ENCODE measurements at regions not wholly inside any gene's neighbourhood (a gene's known extent, or its start where the extent isn't known, plus 50 kb on each side); places are given as distances from the start of the nearest gene placed in this dataset.

- TF ChIP-seq UBTF (IDR thresholded peaks at IDR 0.05; ENCODE audit: borderline replicate concordance in 1 of 2, low read depth in 2 of 2, low read length in 2 of 2) = no peak
- TF ChIP-seq SIRT6 (IDR thresholded peaks at IDR 0.05; ENCODE audit: low read depth, low read length) = no peak
- no peak for TF ChIP-seq GTF2F1 (IDR thresholded peaks at IDR 0.05; ENCODE audit: low read depth, low read length)
- TF ChIP-seq ELK3 (CRISPR knock-in tag; IDR thresholded peaks at IDR 0.05) = no peak
These were observed 214.6 kb upstream of the TMEM72 start (continued) for GRCh38 chr10:44696496-44696895.

- H3K36me3 ChIP-seq (ENCODE audit: control insufficient read depth, insufficient read depth, low read length) = no peaks in the 10 kb centered on the region
- no peak overlapping the region for H3K9ac ChIP-seq (ENCODE audit: insufficient read depth in 1 of 2, low read depth in 2 of 2, low read length in 2 of 2)
- no peak overlapping the region for H3K4me3 ChIP-seq
- H4K20me1 ChIP-seq (replicated peaks; ENCODE audit: control insufficient read depth, insufficient read depth, low read length) = no peaks in the 10 kb centered on the region
- no peaks in the 10 kb centered on the region for H3K79me2 ChIP-seq (ENCODE audit: control insufficient read depth, insufficient read depth, low read length)
- ChIA-PET CTCF (ENCODE audit: low intra/inter-chr PET ratio) (no interaction called here), POLR2A (no interaction called here)
- no peaks in the 10 kb centered on the region for H3K4me1 ChIP-seq (replicated peaks in 1 of 2; ENCODE audit: control insufficient read depth in 2 of 2, insufficient read depth in 2 of 2, low read length in 2 of 2)
- WGBS (ENCODE audit: insufficient coverage, low coverage, missing lambda C conversion rate) = 0% methylated on average over 2 of the region's 2 CpGs
- no peaks in the 10 kb centered on the region for H3K9me3 ChIP-seq (replicated peaks; ENCODE audit: control insufficient read depth, insufficient read depth, low read depth, low read length)
- no peaks in the 10 kb centered on the region for H3K9me1 ChIP-seq (ENCODE audit: control insufficient read depth, insufficient read depth, low read length)
- H2AFZ ChIP-seq (ENCODE audit: low read depth, low read length) = no peak overlapping the region
- in situ Hi-C loops (cut with MboI) (no loop called here), intact Hi-C loops (cut with micrococcal nuclease) (no loop called here)
- no peak for ATAC-seq
- TF ChIP-seq HDAC8 (tag; IDR thresholded peaks at IDR 0.05) (no peak), SMC3 (conservative IDR thresholded peaks at IDR 0.05; ENCODE audit: insufficient read depth, low read depth, low read length) (no peak), STAT5A (IDR thresholded peaks at IDR 0.05; ENCODE audit: borderline replicate concordance, low read length) (no peak), ZNF280B (CRISPR knock-in tag; IDR thresholded peaks at IDR 0.05) (no peak), HMG20B (CRISPR knock-in tag; IDR thresholded peaks at IDR 0.05) (no peak), HNRNPLL (IDR thresholded peaks at IDR 0.05; ENCODE audit: low read depth, low read length, poor library complexity, severe bottlenecking) (no peak), KLF16 (IDR thresholded peaks at IDR 0.05) (no peak), ZNF395 (CRISPR knock-in tag; IDR thresholded peaks at IDR 0.05) (no peak)
- BruUV-seq (replicated peaks) = no TSS peak
- DNase-seq (ENCODE audit: extremely low read depth in 1 of 4, low spot score in 3 of 4) = no peak
- H3K27me3 ChIP-seq (ENCODE audit: control insufficient read depth in 2 of 2, insufficient read depth in 2 of 2, low read length in 2 of 2) = no peaks in the 10 kb centered on the region
- H3K27ac ChIP-seq (ENCODE audit: extremely low read depth, low read depth, low read length) = no peak overlapping the region
- FAIRE-seq = no peak
- H3K4me2 ChIP-seq (ENCODE audit: insufficient read depth, low read length) = no peak overlapping the region
These were observed 214.0 kb upstream of the TMEM72 start for GRCh38 chr10:44697116-44697515.

Measured in K562 (cell line).